ENCODE measurements at regions not wholly inside any gene's neighbourhood (a gene's known extent, or its start where the extent isn't known, plus 50 kb on each side); places are given as distances from the start of the nearest gene placed in this dataset.

- DNase-seq = no peak
Observed at GRCh38 chr7:80288175-80289122, 153.8 kb downstream of the GNAI1 start.

- DNase-seq = no peak
Observed at GRCh38 chr7:80287400-80288174, 153.0 kb downstream of the GNAI1 start.

- no peak for DNase-seq
Observed at GRCh38 chr7:80286611-80287010, 152.0 kb downstream of the GNAI1 start.

- DNase-seq = no peak
Observed at GRCh38 chr7:80284855-80285254, 150.2 kb downstream of the GNAI1 start.

- no peak for DNase-seq
Observed at GRCh38 chr7:80279760-80280159, 145.1 kb downstream of the GNAI1 start.

- no peak for DNase-seq
Observed at GRCh38 chr7:80278737-80279136, 144.1 kb downstream of the GNAI1 start.

- DNase-seq = no peak
Observed at GRCh38 chr7:80277434-80278427, 143.1 kb downstream of the GNAI1 start.
